ENCODE measurements at regions not wholly inside any gene's neighbourhood (a gene's known extent, or its start where the extent isn't known, plus 50 kb on each side); places are given as distances from the start of the nearest gene placed in this dataset.
A peak's percentile ranks its signal among the peaks of the same experiment; 100 is the strongest.
"Not testable (repeated sequence)": the region's sequence is repeated elsewhere in the genome, so short reads cannot be mapped to it uniquely, and the experiment has no call there.

DNA sequence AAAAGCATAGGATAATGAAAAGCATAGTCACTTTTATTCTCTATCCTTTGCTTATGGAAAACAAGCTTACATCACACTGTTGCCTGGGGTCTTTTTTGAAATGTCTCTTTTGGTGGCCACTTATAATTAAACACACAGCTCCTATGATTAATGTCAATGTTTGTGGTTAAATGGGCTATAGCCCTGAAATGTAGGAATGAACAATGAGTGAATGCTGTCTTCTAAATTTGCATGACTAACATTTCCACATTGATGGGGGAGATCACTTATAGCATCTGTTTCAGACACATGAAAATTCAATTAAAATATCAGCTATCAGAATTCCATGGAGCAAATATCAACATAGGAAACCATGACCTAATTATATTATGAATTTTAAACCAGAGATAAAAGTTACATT is 171.4 kb upstream of the FAT3 start:
- intact Hi-C loops (cut with DNase I, micrococcal nuclease), result no loop called here
- DNase-seq, result no peak
- no peak for ATAC-seq

DNA sequence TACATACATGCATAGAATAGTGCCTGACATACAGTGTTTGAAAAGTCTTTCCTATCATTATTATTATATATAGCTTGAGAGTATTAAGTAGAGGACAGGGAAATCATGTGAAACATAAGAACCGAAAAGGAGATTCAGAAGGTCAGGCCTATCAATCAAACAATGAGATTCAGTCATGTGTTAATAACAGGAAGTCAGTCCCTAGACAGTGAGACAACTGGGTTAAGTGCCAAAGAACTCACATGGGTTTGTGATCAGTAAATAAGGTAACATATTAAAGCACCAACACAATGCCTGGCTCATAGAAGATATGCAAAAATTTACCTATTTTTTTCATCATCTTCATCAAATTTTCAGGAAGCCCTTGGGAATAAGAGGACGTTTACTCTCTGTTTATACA is 174.3 kb upstream of the FAT3 start:
- no peak for DNase-seq
- ATAC-seq, result no peak
- intact Hi-C loops (cut with DNase I, micrococcal nuclease), result no loop called here

- ATAC-seq, result no peak
- no peak for DNase-seq
- intact Hi-C loops (cut with DNase I, micrococcal nuclease), result no loop called here
Measured at GRCh38 chr11:92048415-92048814, 176.2 kb upstream of the FAT3 start.

- intact Hi-C loops (cut with DNase I, micrococcal nuclease), result no loop called here
- ATAC-seq, result no peak
Measured at GRCh38 chr11:92046103-92046502, 178.5 kb upstream of the FAT3 start.

DNA sequence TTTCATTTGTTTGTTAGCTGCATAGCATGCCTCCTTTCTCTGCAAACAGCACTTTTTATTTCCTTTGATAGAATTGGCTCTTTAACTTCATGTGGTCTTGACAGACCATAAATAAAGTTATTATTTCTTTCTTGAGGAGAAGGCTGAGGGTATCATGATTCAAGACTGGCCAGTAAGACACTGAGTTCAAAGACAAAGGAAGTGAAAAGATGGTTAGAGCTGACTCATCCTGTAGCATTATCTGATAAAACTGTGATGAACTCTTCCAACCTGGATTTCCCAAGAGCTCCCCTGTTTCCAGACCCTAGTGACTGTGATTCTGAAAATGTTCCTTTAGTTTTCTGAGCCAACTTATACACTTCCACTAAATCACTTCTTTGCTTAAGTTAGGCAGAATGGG is 179.3 kb upstream of the FAT3 start:
- DNase-seq (no peak), ATAC-seq (no peak)
- intact Hi-C loops (cut with DNase I, micrococcal nuclease), result no loop called here

More at GRCh38 chr11:92046103-92046502, 178.5 kb upstream of the FAT3 start:
- no peak for DNase-seq

DNA sequence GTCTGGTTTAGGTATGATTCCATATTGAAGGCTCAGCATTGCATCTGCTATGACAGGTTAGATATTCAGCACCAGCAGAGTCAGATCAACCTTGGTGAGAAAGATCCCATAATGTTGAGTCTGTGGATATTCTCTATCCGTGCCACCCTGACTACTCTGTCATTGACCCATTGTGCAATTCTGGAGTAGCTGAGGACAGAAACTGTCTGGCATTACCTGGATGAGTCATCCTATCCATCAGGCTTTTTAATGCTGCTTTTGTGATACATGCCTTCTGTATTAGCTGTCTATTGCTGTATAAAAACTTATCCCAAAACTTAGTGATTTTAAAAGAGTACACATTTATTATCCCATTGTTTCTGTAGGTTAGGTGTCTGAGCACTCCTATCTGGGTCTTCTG is 189.1 kb upstream of the FAT3 start:
- DNase-seq (no peak), ATAC-seq (no peak)
- intact Hi-C loops (cut with DNase I, micrococcal nuclease), result no loop called here

DNA sequence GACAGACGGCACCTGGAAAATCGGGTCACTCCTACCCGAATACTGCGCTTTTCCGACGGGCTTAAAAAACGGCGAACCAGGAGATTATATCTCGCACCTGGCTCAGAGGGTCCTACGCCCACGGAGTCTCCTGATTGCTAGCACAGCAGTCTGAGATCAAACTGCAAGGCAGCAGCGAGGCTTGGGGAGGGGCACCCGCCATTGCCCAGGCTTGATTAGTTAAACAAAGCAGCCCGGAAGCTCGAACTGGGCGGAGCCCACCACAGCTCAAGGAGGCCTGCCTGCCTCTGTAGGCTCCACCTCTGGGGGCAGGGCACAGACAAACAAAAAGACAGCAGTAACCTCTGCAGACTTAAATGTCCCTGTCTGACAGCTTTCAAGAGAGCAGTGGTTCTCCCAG is 197.5 kb upstream of the FAT3 start:
- intact Hi-C loops (cut with DNase I, micrococcal nuclease); ATAC-seq; DNase-seq: not testable (repeated sequence)

GRCh38 chr11:92026664-92027063 is 198.0 kb upstream of the FAT3 start:
- no peak for DNase-seq
- intact Hi-C loops (cut with DNase I, micrococcal nuclease), result no loop called here
- no peak for ATAC-seq

DNA sequence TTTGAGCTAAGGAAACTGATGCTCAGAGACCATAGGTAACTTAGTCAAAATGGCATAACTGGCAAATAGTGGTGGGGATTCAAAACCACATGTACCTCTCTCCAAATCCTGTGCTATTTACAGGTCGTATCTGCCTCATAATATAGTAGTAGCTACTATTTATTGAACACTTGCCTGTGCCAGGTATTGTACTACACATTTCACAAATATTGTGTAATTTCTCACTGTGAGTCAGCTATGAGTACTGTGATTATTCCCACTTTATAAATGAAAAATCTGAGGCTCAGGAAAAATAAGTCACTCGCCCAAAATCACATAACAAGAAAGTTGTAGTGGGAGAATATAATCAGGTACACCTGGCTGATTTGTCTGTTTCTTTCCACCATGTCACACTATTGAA is 199.8 kb upstream of the FAT3 start:
- ATAC-seq, result no peak
- no peak for DNase-seq
- intact Hi-C loops (cut with DNase I, micrococcal nuclease), result no loop called here

DNA sequence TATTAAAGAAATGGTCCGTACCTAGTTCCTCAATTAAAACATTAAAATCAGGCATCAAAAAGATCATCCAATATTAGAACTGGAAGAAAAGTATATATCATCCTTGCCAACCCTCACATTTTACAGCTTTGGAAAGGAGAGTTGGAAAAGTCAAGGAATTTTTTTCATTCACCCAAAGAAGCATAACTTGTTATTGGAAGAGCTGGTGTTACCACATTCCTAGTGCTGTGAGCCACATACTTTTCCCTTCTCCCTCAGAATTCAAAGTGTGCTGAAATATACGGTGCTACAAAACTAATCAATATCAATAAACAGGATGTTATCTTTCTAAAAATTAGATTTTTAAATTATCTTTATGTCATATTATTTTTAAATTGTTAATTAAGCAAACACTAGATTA is 202.1 kb upstream of the FAT3 start:
- ATAC-seq, result no peak
- intact Hi-C loops (cut with DNase I, micrococcal nuclease), result no loop called here
- DNase-seq, result no peak

- intact Hi-C loops (cut with DNase I, micrococcal nuclease), result no loop called here
- DNase-seq, result no peak
- no peak for ATAC-seq
Measured at GRCh38 chr11:92018332-92018731, 206.3 kb upstream of the FAT3 start.

DNA sequence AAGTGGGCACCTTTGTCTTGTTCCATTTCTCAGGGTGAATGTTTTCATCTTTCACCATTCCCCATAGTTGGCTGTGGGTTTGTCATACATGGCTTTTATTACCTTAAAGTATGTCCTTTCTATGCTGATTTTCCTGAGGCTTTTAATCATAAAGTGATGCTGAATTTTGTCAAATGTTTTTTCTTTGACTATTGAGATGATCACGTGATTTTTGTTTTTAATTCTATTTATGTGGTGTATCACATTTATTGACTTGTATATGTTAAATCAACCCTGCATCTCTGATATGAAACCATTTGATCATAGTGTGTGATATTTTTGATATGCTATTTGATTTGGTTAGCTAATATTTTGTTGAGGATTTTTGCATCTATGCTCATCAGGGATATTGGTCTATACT is 216.4 kb upstream of the FAT3 start:
- no peak for DNase-seq
- ATAC-seq, result no peak
- intact Hi-C loops (cut with DNase I, micrococcal nuclease), result no loop called here

DNA sequence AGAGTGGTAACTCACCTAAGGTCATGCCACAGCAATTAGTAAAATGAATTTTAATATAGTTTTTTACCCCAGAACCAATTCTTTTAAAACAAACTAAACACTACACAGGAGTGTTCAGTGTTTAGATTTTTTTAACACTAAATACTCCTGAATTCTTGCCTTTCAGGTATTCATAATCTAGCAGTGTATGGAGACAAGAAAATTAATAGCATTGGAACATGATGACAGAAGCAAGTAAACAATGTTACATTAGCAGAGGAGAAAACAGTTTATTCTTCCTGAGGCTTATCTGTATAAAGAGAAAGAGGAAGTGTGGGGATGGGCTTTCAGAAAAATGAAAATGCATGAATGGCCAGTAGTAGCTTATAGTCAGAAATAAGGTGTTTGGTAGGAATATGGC is 222.1 kb upstream of the FAT3 start:
- ATAC-seq, result no peak
- intact Hi-C loops (cut with DNase I, micrococcal nuclease), result no loop called here
- DNase-seq, result no peak

DNA sequence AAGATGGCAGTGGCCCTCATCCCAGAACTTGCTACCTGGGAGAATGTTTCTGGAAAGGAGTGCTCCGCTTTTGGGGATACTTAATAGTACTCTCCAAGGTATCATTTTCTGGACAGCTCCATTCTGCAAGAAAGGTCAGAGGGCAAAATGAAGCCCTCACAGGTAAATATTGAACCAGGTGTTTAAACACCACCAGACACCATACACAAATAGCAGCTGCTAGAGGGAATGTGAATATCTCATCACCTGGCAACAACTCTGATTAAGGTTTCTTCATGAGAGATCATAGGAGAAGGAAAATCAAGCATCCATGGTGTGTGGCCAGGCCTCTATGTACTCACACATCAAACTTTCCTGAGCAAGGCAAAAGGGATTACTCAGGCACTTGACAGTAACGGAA is 226.1 kb upstream of the FAT3 start:
- no peak for DNase-seq
- ATAC-seq, result no peak
- intact Hi-C loops (cut with DNase I, micrococcal nuclease), result no loop called here

DNA sequence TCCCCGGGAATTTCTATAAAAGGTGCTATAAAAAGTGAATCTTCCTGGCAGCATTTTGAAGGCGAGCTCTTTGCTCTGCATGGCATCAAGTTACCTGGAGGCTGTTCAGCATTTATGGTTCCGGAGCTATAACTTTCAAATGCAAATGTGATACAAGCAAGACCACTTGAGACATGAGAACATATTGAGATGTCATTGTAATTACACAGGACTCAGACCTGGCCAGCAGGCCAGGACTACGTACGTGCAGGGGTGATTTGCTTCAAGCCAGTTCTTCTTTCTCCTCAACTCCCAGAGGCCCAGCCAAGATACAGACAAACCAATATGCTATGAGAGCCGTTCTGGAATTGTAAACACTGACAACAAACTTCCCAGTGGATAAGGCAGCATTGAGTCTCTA is 227.4 kb upstream of the FAT3 start:
- no peak for DNase-seq
- intact Hi-C loops (cut with DNase I, micrococcal nuclease), result no loop called here
- ATAC-seq, result no peak

DNA sequence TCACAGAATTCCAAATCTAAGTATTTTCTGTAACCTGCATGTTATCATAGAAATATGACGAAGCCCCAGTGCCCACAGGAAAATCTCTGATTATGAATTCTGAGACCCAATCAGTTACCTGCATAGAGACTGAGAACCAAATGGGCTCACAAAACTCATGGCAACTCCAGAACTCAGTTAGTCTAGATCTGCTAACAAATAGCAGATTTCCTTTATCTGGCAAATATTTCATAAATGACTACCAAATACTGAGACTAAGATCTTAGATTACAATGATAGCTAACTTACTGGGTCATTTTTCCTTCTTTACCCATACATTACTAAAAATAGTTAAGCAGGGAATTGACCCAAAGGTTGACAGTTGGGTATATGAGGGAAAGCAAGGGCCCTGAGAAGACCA is 228.1 kb upstream of the FAT3 start:
- intact Hi-C loops (cut with DNase I, micrococcal nuclease), result no loop called here
- ATAC-seq, result no peak
- no peak for DNase-seq

- ATAC-seq; intact Hi-C loops (cut with DNase I, micrococcal nuclease); DNase-seq: not testable (repeated sequence)
Measured at GRCh38 chr11:91988443-91988842, 236.2 kb upstream of the FAT3 start.

DNA sequence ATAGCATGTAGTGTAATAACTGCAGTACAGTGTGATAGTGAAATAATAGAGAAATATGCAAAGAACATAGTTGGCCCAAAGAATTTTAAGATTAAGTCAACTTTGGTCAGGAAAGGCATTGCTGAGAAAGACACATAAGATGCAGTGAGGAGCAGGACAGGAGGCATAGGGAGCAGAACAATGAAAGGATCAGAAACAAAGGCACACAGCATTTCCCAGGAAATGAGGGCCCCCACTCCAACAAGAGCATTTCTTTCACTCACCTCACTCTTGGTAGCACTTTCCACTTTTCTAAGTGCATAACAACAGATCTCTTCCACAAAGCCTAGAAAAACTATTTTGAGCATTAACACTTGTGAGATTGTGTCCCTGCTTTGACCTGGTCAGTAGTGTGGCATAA is 238.4 kb upstream of the FAT3 start:
- intact Hi-C loops (cut with DNase I, micrococcal nuclease), result no loop called here
- ATAC-seq (no peak), DNase-seq (no peak)

DNA sequence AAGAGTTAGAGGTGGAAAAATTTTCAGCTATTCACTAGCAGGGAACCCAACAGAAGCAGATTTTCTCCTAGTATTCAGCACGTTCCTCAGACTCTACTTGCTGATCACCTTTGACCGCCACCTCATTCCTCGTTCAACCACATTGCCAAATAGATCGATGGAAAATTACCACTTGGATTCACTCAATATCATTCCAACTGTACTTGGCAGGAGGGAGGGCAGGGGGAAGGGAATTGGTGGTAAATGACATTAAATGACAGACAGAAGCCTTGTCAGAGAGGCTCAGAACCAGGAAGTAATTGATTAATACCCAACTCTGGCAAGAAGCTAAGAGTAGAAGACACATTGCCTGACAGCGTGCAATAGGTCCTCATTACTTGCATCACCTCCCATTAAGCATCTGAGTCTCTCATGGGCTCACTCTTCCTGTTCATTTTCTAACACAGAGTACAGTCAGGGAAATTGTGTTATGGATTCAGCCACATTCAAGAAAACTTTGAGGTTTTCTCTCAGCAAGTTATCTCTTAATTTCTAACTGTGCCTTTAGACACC is 240.5 kb upstream of the FAT3 start:
- intact Hi-C loops (cut with DNase I, micrococcal nuclease), result no loop called here
- ATAC-seq (no peak), DNase-seq (no peak)

- ATAC-seq, result no peak
- intact Hi-C loops (cut with DNase I, micrococcal nuclease), result no loop called here
- peak; percentile 13 to 47 for DNase-seq
Measured at GRCh38 chr11:91981995-91982394, 242.6 kb upstream of the FAT3 start.

- intact Hi-C loops (cut with DNase I, micrococcal nuclease), result no loop called here
Measured at GRCh38 chr11:91979775-91980174, 244.8 kb upstream of the FAT3 start.

GRCh38 chr11:91978747-91979146 is 245.9 kb upstream of the FAT3 start:
- ATAC-seq (no peak), DNase-seq (no peak)
- intact Hi-C loops (cut with DNase I, micrococcal nuclease), result no loop called here

More at GRCh38 chr11:91979775-91980174, 244.8 kb upstream of the FAT3 start:
- ATAC-seq (no peak), DNase-seq (no peak)
